GM18909 (cell line): ENCODE measurements at regions not wholly inside any gene's neighbourhood (a gene's known extent, or its start where the extent isn't known, plus 50 kb on each side); places are given as distances from the start of the nearest gene placed in this dataset.

Experiments used
- ATAC-seq: cut with Tn5 transposase; IDR thresholded peaks from one replicate; pipeline ENCODE4 v1.9.1; 2021; ENCODE audit warnings: mild to moderate bottlenecking; ENCODE audit not compliant: unreplicated experiment, poor library complexity

GRCh38 chr17:71157297-71157696, 963.5 kb upstream of the SOX9 start:
- ATAC-seq, result no peak

GRCh38 chr17:71158437-71158836, 962.4 kb upstream of the SOX9 start:
- no peak for ATAC-seq

GRCh38 chr17:71163121-71163812, 957.6 kb upstream of the SOX9 start:
- ATAC-seq, result no peak

GRCh38 chr17:71163813-71164122, 957.1 kb upstream of the SOX9 start:
- ATAC-seq, result no peak

GRCh38 chr17:71164561-71164960, 956.3 kb upstream of the SOX9 start:
- no peak for ATAC-seq

DNA sequence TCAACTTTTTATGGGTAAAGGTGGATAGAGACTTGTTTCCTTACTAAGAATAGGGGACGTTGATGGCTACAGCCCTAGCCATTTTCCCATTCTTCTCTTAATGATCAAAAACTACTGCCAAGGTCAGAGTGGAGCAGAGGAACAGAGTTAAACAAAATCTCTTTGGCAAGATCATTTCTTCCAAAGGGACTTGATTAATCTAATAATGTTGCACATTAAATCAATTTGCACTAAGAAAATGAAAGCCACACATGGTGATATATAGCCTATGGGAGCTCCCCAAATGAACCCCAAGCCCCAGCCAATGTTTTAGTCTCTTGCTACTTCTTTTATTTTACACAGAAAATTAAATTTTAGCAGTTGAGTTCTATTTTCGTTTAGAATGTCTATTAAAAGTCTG, 954.5 kb upstream of the SOX9 start:
- no peak for ATAC-seq

- ATAC-seq, result no peak
Measured at GRCh38 chr17:71168053-71168741, 952.6 kb upstream of the SOX9 start.

DNA sequence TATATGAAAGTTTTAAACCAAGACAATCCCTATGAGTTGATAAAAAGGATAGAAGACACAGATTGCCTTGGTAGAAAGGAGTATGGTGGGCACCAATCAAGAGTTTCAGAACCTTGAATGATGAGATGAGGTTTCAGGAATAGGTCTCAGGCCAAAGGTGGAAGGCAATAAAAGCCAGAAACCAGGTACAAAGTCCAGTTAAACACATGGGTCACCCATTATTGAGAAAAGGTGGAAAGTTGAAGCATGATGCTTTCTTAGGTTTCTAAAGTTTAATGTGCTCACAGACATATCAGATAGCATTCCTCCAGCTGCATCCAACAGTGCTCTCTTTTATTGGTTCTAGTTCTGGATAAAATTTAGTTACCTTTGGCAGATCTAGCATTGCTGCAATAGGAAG, 950.8 kb upstream of the SOX9 start:
- ATAC-seq, result no peak

DNA sequence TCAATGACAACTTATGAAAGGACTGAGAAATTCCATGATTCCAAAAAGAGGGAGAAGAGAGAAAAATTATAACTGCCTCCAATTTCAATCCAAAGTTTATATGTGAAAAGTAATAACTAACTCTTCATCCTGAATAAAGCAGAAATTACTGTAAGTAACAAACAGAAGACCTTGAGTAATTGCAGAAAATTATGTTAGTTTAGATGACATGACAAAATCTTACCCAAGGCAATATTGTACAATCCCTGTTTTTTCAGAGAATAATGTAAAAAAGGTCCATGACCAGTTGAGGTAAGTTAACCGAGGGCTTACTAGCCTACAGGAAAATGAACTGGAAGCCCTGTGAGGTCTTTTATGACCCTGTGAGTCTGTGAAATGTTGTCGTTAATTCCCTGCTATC, 949.5 kb upstream of the SOX9 start:
- ATAC-seq, result no peak

DNA sequence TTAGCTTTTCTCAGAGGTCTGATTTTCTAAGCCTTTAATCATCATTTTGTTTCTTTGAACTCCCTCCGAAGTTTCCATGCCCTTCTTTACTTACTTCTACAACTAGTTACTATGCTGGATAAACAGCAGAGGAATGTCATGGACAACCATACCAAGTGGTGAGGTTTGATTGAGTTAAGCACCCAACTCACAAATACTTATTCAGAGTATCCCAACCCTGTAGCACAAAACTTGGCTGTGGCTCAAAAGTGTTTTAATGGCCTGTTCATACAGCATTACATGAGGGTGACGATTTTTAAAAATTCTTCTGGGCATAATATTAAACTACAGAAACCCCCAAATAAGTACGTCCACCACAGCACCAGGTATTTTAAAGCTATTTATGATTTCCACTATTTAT, 946.8 kb upstream of the SOX9 start:
- ATAC-seq, result no peak

DNA sequence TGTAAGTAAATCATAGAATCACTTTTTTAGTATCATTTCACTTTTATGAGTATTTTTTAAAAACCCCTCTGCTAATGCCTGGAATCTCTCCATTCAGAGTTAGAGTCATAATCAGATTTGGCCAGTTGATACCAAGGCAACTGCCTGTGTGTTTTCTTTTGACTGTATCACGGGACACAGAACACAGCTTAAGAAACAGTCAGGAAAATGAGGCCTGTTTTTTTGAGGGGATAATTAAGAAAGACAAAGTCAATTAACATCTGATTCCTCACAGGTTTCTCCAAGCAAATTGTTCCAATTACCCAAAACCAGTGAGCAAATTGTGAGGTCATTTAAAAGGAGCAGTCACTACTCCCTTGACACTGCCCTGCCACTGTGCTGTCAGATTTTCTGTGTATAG, 944.5 kb upstream of the SOX9 start:
- no peak for ATAC-seq

DNA sequence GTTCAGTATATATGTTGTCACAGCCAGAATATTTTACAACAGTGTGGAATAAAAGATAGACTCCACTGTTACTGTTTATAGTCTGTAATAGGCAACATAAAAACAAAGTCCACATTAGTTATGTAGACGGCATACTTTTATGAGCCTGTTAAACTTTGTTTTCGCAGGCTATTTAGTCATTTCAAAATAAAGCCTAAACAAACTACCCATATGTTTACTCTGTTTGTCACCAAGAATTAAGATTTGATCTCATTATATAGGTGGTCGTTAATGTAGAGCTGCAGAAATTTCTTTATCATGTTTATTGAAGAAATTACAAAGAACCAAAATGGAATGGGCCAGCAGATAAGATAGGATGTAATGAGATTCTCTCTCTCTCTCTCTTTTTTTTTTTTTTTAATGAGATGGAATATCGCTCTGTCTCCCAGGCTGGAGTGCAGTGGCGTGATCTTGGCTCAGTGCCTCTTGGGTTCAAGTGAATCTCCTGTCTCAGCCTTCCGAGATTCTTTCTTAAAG, 943.8 kb upstream of the SOX9 start:
- ATAC-seq, result no peak

- ATAC-seq, result no peak
Measured at GRCh38 chr17:71180801-71181385, 939.9 kb upstream of the SOX9 start.

DNA sequence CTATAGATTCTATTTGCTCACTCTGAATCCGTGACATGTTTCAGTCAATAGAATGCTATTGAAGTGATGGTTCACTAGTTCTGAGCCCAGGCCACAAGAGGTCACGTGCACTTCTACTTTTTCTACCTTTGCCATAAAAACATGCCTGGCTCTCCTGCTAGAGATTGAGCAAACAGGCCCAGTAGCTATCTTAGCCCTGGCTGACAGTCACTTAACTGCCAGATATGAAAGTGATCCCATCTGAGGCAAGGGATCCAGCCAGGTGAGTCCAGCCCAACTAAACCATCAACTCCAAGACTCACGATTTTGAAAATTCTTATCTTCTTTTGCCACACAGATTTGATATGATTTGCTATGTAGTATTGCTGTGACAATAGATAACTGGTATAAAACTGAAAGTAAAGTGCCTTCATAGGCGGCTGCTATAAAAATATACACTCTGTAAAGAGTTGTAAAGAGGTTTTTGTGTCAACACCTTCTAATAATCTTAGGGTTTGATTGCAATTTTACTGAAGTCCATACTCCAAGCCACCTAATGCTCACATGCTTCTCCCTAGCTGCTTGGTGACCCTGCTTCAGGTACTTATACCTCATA, 937.7 kb upstream of the SOX9 start:
- ATAC-seq, result no peak

GRCh38 chr17:71184716-71185115, 936.1 kb upstream of the SOX9 start:
- no peak for ATAC-seq

GRCh38 chr17:71187145-71187878, 933.5 kb upstream of the SOX9 start:
- ATAC-seq, result no peak

GRCh38 chr17:71188811-71189492, 931.9 kb upstream of the SOX9 start:
- no peak for ATAC-seq

- ATAC-seq, result no peak
Measured at GRCh38 chr17:71189493-71189831, 931.4 kb upstream of the SOX9 start.

DNA sequence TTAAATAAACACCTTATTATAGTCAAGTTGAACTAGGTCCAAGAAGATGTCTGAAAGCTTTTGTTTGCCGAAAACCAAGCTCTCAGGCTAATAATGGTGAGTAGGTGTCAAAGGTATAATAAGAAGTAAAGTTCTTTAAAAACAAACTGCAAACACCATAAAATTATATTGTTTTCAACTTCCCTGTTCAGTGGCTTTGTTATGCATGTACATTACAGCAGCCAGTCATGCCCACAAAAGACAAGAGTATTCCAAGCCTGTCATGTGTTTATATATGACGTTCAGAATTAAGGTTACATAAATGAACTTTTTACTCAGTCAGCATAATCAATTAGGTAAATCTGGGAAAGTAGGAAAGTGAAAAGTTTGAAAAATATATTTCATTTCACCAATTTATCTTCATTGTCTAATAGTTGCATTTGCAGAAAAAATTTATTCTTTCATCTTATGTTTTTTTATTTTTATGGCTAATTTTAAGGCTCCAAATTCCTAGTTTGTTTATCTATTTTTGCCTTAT, 928.7 kb upstream of the SOX9 start:
- ATAC-seq, result no peak

- no peak for ATAC-seq
Measured at GRCh38 chr17:71192848-71193247, 928.0 kb upstream of the SOX9 start.
